NT2/D1 (cell line): ENCODE measurements at regions not wholly inside any gene's neighbourhood (a gene's known extent, or its start where the extent isn't known, plus 50 kb on each side); places are given as distances from the start of the nearest gene placed in this dataset.

Source experiments
- SUZ12 ChIP-seq: IDR thresholded peaks from 2 replicates; pipeline ENCODE4 v1.6.1; 2011; ENCODE audit not compliant: insufficient read length, insufficient read depth; ENCODE audit errors: extremely low read depth
- YY1 ChIP-seq: IDR thresholded peaks from 2 replicates; pipeline ENCODE4 v1.6.1; 2011; ENCODE audit not compliant: insufficient read length, insufficient read depth

DNA sequence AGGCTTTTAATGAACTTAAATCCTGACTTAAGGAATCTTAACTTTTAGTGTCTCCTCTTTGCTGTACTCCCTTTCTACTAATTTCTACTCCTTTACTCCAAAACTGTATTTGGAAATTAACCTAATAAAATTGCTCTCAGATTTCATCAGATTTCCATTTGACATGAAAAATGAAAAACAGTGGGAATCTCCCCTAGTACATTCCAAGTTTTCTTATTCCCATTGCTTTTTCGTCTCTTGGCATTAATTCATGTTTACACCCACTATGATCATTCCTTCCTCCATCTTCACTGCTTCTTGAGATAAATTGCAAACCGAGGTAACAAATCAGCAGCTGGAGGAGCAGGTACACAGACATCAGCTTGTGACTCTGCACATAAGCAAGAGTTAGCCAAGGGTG, 208.7 kb downstream of the VGLL3 start:
- TF ChIP-seq SUZ12 (no peak), YY1 (no peak)
